Mucosa of stomach (tissue), 1 donor: ENCODE measurements at regions not wholly inside any gene's neighbourhood (a gene's known extent, or its start where the extent isn't known, plus 50 kb on each side); places are given as distances from the start of the nearest gene placed in this dataset.

ENCODE experiments used
- H3K27me3 ChIP-seq: one replicate; pipeline ENCODE4 v1.7.0; 2013; ENCODE audit warnings: mild to moderate bottlenecking, low read length; ENCODE audit not compliant: control insufficient read depth, insufficient read depth
- H3K36me3 ChIP-seq: one replicate; pipeline ENCODE4 v1.7.0; 2013; ENCODE audit warnings: low read length; ENCODE audit not compliant: control insufficient read depth, insufficient read depth
- H3K4me1 ChIP-seq: one replicate; pipeline ENCODE4 v1.7.0; 2013; ENCODE audit warnings: mild to moderate bottlenecking, low read length; ENCODE audit not compliant: control insufficient read depth, insufficient read depth
- H3K4me3 ChIP-seq: one replicate; pipeline ENCODE4 v1.7.0; 2013; ENCODE audit warnings: low read length
- H3K9ac ChIP-seq: one replicate; pipeline ENCODE4 v1.7.0; 2013; ENCODE audit warnings: mild to moderate bottlenecking, low read length, moderate library complexity
- H3K9me3 ChIP-seq: one replicate; pipeline ENCODE4 v1.7.0; 2013; ENCODE audit warnings: mild to moderate bottlenecking, low read length, moderate library complexity; ENCODE audit not compliant: control insufficient read depth
- donor health status: Pancreatic carcinoma.

DNA sequence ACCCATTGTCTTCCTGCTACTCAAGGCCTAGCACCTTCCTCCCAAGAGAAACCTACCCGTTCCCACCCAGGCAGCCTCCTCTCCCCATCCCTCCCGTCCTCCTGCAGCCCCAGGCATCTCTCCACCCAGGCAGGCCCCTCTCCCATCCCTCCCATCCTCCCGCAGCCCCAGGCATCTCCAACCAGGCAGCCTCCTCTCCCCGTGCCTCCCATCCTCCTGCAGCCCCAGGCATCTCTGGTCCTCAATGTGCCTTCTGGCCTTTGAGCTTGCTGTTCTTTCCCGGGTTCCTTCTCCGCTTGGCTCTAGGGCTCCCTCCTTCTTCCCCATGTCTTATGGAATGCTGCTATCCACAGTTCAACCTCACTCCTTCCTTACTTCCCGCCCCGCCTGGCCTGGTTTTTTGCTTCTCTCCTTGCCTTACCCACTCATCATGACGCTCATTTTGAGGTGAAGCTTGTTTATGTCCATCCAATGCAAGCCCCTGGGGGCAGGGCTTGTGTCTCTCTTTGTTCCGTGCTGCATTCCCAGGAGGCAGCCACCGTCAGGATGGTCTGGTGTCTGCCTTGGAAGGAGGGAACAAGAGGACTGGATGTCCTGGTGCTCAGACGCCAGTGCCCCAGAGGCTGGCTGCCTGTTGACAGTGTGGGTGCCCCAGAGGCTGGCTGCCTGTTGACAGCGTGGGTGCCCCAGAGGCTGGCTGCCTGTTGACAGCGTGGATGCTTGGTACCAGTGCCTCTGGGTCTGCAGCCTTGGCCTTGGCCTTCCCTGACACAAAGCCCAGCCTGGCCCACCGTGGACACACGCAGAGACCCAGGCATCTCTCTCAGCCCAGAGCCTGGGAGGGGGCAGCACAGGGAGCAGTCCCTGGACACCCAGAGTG, 815.7 kb downstream of the BRD1 start:
- no peaks in the 10 kb centered on the region for H3K27me3 ChIP-seq
- no peak overlapping the region for H3K9ac ChIP-seq
- no peaks in the 10 kb centered on the region for H3K36me3 ChIP-seq
- H3K9me3 ChIP-seq, result no peaks in the 10 kb centered on the region
- H3K4me1 ChIP-seq, result no peaks in the 10 kb centered on the region
- no peak overlapping the region for H3K4me3 ChIP-seq

DNA sequence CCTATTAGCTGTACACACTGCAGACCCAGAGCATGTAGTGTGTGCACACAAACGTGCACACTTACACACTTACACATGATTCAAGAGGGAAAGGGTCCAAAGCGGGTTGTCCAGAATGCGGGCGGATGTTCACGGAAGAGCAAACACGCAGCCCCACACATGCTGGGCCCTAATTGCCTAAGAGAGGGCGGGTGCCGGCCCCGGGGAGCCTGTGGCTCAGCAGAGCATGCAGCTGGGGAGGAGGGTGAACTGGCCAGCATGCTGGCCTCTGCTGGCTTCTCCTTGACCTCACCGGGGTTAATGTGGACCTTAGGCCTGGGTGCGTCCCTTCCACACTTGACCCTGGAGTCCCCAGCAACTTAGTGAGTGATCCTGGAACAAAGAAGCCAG, 816.3 kb downstream of the BRD1 start:
- H3K27me3 ChIP-seq, result no peaks in the 10 kb centered on the region
- H3K4me1 ChIP-seq, result no peaks in the 10 kb centered on the region
- H3K9me3 ChIP-seq, result no peaks in the 10 kb centered on the region
- H3K9ac ChIP-seq, result no peak overlapping the region
- no peak overlapping the region for H3K4me3 ChIP-seq
- no peaks in the 10 kb centered on the region for H3K36me3 ChIP-seq

DNA sequence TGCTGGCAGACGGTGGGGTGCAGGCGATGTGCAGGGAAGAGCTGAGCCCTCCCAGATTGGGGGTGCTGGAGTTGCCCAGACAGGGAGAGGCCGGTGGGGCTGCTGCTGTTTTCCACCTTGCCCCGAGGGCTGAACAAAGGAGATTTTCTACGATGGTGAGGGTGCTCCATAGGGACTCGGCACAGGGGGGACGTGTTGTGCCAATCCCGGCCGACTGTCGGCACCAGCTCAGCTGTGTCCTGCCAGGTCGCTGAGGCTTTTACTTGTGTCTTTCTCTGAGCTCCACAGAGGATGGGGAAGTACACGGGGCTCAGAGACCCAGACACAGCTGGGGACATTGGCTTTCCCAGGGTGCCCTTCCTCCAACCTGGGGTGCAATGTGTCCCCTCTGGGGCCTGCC, 816.8 kb downstream of the BRD1 start:
- H3K9ac ChIP-seq, result no peak overlapping the region
- H3K27me3 ChIP-seq, result no peaks in the 10 kb centered on the region
- H3K36me3 ChIP-seq, result no peaks in the 10 kb centered on the region
- no peaks in the 10 kb centered on the region for H3K9me3 ChIP-seq
- no peaks in the 10 kb centered on the region for H3K4me1 ChIP-seq
- no peak overlapping the region for H3K4me3 ChIP-seq

DNA sequence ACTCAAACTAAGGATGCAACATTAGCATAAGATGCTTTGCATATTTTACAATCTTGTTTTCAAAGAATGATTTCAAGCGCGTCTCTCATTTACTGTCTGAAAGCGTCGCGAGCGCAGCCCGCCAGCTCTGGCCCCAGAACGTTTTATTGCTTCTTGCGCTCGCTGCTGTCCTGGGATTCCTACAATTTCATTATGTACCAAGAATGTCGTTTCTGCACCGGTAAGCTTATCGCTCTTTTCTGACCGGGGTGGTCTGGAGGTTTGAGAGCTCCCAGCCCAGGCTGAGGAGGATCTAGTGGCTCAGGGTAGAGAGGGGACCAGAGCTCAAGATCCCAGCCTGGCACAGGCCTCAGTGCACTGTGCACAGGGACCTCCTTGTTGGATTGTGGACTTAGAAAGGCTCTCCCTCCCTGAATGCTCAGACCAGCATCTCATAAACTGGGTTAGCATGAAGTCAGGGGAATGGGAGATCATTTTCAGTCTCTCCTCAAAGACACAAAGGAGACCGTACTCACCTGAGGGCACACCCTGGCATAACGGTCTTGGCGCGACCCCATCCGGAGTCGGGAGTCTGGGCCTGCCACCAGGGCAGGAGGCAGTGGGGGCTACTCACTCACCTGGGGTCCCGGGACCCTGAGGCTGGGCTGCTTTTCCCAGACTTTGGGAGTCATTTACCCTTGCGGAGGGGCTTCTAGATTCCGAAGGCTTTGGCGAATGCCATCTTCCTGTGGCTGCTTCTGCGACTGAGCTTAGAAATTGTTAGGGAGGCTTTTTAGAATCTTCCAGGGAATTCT, 817.4 kb downstream of the BRD1 start:
- H3K4me1 ChIP-seq, result no peaks in the 10 kb centered on the region
- no peaks in the 10 kb centered on the region for H3K27me3 ChIP-seq
- no peaks in the 10 kb centered on the region for H3K36me3 ChIP-seq
- no peak overlapping the region for H3K4me3 ChIP-seq
- no peak overlapping the region for H3K9ac ChIP-seq
- H3K9me3 ChIP-seq, result no peaks in the 10 kb centered on the region

DNA sequence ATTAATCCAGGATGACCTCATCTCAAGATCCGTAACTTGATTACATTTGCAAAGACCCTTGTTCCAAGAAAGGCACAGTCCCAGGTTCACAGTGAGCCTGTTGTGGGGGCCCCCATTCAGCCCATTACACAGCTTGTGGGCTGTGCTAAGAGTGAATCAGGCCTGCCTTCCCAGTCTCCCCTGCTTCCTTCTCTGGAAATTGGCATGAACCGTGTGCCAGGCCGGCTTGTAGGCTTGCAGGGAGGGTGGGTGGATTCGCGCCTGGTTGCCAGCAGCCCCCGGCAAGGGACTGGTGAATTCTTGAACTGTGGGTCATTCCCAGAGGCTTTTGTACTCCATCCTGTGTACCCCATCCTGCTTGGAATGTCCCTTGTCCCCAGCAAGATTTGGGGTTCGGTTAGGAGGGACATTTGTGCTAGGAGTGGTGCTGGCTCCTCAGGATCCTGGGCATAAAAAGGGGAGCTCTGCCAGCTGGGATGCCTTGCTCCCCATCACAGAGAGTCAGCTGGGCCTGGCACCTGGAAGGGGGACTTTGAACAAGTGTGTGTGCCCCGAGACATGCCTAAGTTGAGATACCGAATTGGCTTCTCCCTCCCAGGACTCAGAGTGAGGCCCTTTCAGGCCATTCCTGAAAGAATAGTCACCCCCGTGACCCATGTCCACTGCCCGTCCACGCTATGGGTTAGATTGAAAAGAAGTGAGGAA, 818.2 kb downstream of the BRD1 start:
- no peaks in the 10 kb centered on the region for H3K4me1 ChIP-seq
- H3K9ac ChIP-seq, result no peak overlapping the region
- no peaks in the 10 kb centered on the region for H3K27me3 ChIP-seq
- no peak overlapping the region for H3K4me3 ChIP-seq
- no peaks in the 10 kb centered on the region for H3K36me3 ChIP-seq
- H3K9me3 ChIP-seq, result no peaks in the 10 kb centered on the region

DNA sequence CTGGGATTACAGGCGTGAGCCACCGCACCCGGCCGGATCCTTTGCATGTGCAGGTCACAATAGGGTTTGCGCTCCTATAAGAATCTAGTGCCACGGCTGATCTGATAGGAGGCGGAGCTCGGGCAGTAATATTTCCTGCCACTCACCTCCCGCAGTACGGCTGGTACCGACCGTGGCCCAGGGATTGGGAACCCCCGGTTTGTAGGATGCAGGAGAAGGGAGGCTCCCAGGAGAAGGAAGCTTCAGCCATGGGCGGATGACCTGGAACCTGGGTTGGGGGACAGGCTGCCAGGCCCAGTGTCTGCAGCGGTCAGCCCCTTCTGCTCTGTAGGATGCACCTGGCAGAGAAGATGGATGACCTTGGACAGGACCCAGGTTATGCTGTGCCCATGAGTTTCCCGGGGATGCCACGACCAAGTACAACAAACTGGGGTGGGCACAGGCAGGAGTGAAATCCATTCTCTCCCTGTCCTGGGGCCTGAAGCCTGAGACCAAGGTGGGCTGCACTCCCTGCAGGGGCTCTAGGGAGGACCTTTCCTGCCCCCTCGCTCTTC, 818.9 kb downstream of the BRD1 start:
- Histone ChIP-seq H3K36me3 (no peaks in the 10 kb centered on the region), H3K27me3 (no peaks in the 10 kb centered on the region), H3K4me1 (no peaks in the 10 kb centered on the region)

DNA sequence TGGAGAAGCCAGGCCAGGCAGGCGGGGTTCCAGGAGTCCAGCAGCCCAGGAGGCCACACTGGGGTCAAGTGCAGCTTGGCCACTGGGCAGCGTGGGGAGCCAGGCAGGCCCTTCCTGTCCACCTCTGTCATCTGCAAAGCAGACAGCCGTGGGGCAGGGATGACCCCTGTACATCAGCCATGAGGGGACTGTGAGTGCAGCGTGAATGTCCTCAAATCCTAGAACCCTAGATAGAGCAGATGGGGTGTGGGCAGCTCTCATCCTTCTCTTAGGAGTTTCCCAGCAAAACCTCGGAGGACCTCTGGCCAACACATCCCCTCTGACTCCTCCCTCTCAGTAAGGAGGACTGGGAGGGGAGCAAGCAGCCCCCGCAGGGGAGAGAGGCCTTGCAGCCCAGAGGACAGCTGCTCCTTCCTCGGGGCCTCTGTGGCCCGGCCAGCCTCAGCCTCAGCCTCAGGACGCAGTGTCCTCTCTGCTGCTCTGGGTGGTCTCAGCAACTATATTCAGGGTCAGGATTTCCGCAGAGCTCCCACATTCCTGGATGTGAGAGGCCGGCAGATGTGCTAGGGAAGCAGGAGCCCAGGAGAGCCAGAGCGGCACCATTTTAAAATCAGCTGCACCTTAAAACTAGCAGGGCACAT, 820.5 kb downstream of the BRD1 start:
- Histone ChIP-seq H3K4me1 (no peaks in the 10 kb centered on the region), H3K27me3 (no peaks in the 10 kb centered on the region)

More for the DNA sequence above, 818.9 kb downstream of the BRD1 start:
- Histone ChIP-seq H3K9me3 (no peaks in the 10 kb centered on the region), H3K4me3 (no peak overlapping the region), H3K9ac (no peak overlapping the region)

DNA sequence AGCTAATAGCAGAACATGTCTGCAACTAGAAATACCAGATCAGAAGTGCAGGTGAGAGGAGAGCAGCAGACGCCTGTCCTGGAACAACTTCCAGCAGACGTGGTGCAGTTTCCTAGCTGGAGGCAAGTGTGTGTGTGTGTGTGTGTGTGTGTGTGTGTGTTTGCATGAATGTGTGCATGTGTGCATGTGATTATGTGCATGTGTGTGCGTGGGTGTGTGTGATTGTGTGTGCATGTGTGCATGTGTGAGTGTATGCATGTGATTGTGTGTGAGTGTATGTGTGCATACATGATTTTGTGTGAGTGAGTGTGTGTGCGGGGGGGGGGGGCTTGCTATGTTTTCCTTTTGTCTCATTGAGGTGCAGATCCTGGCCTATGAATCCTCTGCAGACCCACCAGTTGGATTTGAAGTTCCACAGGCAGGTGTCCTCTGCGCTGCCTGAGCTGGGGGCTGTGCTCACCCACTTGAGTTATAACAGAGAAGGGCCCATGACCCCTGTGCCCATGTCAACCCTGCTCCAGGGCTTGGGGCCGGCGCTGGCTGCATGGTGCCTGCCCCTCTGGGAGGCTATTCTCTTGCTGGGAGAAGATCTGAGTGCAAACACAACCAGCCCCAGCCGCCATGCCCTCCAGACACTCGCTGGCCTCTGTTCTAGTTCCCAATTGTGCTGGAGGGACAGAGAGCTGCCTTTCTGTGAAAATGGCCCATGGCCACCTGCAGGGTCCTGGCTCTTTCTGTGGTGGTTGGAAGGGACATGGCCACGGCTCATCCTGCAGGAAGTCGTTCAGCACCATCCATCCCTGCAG, 821.3 kb downstream of the BRD1 start:
- H3K36me3 ChIP-seq, result no peaks in the 10 kb centered on the region
- no peaks in the 10 kb centered on the region for H3K4me1 ChIP-seq
- H3K9me3 ChIP-seq, result no peaks in the 10 kb centered on the region
- H3K9ac ChIP-seq, result no peak overlapping the region
- H3K27me3 ChIP-seq, result no peaks in the 10 kb centered on the region
- no peak overlapping the region for H3K4me3 ChIP-seq

More for the DNA sequence above, 820.5 kb downstream of the BRD1 start:
- no peak overlapping the region for H3K9ac ChIP-seq
- no peak overlapping the region for H3K4me3 ChIP-seq
- no peaks in the 10 kb centered on the region for H3K9me3 ChIP-seq
- no peaks in the 10 kb centered on the region for H3K36me3 ChIP-seq

DNA sequence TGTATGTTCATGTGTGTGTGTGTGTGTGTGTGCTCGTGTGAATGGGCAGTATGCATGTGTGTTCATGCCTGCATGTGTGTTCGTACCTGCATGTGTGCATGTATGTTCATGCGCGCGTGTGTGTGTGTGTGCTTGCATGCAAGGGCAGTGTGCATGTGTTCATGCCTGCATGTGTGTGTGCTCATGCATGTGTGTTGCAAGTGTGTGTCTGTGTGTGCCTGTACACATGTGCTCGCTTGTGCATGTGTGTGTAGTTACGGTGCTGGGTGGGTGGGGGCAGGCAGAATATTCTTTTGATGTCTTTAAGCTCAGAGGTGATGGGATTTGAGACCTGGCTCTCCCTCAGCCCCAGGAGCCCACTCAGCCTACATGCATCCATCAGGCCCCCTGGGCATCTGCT, 822.1 kb downstream of the BRD1 start:
- H3K27me3 ChIP-seq, result no peaks in the 10 kb centered on the region
- no peaks in the 10 kb centered on the region for H3K36me3 ChIP-seq
- H3K9me3 ChIP-seq, result no peaks in the 10 kb centered on the region
- no peak overlapping the region for H3K9ac ChIP-seq
- H3K4me3 ChIP-seq, result no peak overlapping the region
- no peaks in the 10 kb centered on the region for H3K4me1 ChIP-seq

DNA sequence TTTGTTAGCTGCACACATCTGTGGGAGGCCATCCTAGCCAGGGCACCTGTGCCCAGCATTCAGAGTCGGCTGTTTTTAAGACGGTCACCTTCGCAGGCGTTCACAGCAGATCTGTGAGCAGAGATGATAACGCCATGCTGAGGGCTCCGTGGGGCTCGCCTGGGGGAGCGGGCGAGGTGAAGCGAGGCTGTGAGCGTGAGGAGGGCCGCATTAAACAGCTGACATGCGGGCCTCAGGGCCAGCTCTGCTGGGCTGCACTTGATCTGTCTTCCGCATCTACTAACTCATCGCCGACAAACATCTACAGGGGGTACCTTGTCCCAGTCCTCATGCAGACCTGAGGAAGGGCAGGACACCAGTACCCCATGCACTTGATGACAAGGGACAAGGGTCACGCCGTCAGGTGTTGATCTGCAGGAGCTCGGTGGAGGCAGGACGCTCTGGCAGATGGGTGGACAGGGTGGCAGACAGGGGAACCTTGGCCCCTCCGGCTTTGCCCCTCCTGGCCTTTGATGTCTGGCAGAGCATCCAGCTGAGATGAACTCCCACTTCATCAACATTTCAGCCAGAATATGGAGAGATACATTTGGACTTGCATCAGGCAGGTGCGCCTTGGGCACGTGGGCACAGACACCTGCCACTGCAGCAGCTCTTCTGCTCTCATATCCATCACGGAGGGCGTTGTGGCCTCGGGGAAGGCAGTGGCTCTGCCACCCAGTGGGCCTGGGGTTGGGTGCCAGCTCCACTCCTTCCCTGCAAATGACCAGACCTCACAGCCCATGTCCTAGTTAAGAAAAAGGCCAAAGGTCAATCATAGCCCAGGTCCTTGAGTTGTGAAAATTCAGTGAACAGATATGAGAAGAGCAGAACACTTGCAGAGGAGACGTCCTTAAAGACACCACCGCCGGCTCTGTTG, 822.9 kb downstream of the BRD1 start:
- no peaks in the 10 kb centered on the region for H3K4me1 ChIP-seq
- H3K9ac ChIP-seq, result no peak overlapping the region
- no peaks in the 10 kb centered on the region for H3K36me3 ChIP-seq
- no peak overlapping the region for H3K4me3 ChIP-seq
- H3K9me3 ChIP-seq, result no peaks in the 10 kb centered on the region
- H3K27me3 ChIP-seq, result no peaks in the 10 kb centered on the region
